H9 (cell line): ENCODE measurements at regions not wholly inside any gene's neighbourhood (a gene's known extent, or its start where the extent isn't known, plus 50 kb on each side); places are given as distances from the start of the nearest gene placed in this dataset.

Experiments used
- DNase-seq: peaks from one replicate; pipeline ENCODE4 v3.0.0-alpha.2; 2017
- H2AFZ ChIP-seq: one replicate; pipeline ENCODE4 v1.6.1; 2013; ENCODE audit warnings: mild to moderate bottlenecking, low read length, control low read depth, moderate library complexity
- H2AK5ac ChIP-seq: 2 replicates; pipeline ENCODE4 v1.6.1; 2013; ENCODE audit warnings: low read length, control low read depth, mixed read lengths; ENCODE audit not compliant: insufficient read length
- H2BK120ac ChIP-seq: one replicate; pipeline ENCODE4 v1.6.1; 2013; ENCODE audit warnings: low read depth, mild to moderate bottlenecking, low read length, control low read depth, inconsistent platforms; ENCODE audit not compliant: poor library complexity, severe bottlenecking
- H2BK12ac ChIP-seq: 2 replicates; pipeline ENCODE4 v1.6.1; 2013; ENCODE audit warnings: low read length, control low read depth, mixed read lengths, low read depth; ENCODE audit not compliant: insufficient read length
- H2BK15ac ChIP-seq: 2 replicates; pipeline ENCODE4 v1.6.1; 2013; ENCODE audit warnings: low read depth, low read length, control low read depth
- H2BK20ac ChIP-seq: one replicate; pipeline ENCODE4 v1.6.1; 2013; ENCODE audit warnings: low read depth, mild to moderate bottlenecking, low read length, control low read depth, inconsistent platforms; ENCODE audit not compliant: poor library complexity, severe bottlenecking
- H2BK5ac ChIP-seq: 2 replicates; pipeline ENCODE4 v1.6.1; 2013; ENCODE audit warnings: low read length, control low read depth, mixed read lengths; ENCODE audit not compliant: insufficient read length
- H3K14ac ChIP-seq: 2 replicates; pipeline ENCODE4 v1.6.1; 2013; ENCODE audit warnings: low read length, control low read depth; ENCODE audit not compliant: insufficient read depth
- H3K18ac ChIP-seq: 2 replicates; pipeline ENCODE4 v1.6.1; 2013; ENCODE audit warnings: low read depth, mild to moderate bottlenecking, mixed read lengths, low read length, control low read depth; ENCODE audit not compliant: insufficient read length
- H3K23ac ChIP-seq: 2 replicates; pipeline ENCODE4 v1.6.1; 2013; ENCODE audit warnings: low read length, control low read depth, mixed read lengths, low read depth; ENCODE audit not compliant: insufficient read length
- H3K23me2 ChIP-seq: 2 replicates; pipeline ENCODE4 v1.6.1; 2013; ENCODE audit warnings: low read depth, mild to moderate bottlenecking, mixed read lengths, low read length, control low read depth; ENCODE audit not compliant: insufficient read length, poor library complexity, severe bottlenecking
- H3K27ac ChIP-seq: 2 replicates; pipeline ENCODE4 v1.5.1; 2013; ENCODE audit warnings: low read length, control low read depth, mixed read lengths, low read depth; ENCODE audit not compliant: insufficient read length
- H3K27me3 ChIP-seq: 2 replicates; pipeline ENCODE4 v1.6.1; 2013; ENCODE audit warnings: low read length, control low read depth, inconsistent platforms; ENCODE audit not compliant: insufficient read depth
- H3K4ac ChIP-seq: 2 replicates; pipeline ENCODE4 v1.6.1; 2013; ENCODE audit warnings: low read depth, mild to moderate bottlenecking, control low read depth, inconsistent platforms, low read length, moderate library complexity
- H3K4me1 ChIP-seq: 2 replicates; pipeline ENCODE4 v1.6.1; 2013; ENCODE audit warnings: low read length, control low read depth, inconsistent platforms; ENCODE audit not compliant: insufficient read depth
- H3K4me2 ChIP-seq: 2 replicates; pipeline ENCODE4 v1.6.1; 2013; ENCODE audit warnings: low read length, control low read depth, mixed read lengths; ENCODE audit not compliant: insufficient read length, insufficient read depth
- H3K56ac ChIP-seq: 2 replicates; pipeline ENCODE4 v1.6.1; 2013; ENCODE audit warnings: low read depth, mild to moderate bottlenecking, mixed read lengths, low read length, control low read depth; ENCODE audit not compliant: insufficient read length
- H3K79me1 ChIP-seq: 2 replicates; pipeline ENCODE4 v1.6.1; 2013; ENCODE audit warnings: low read depth, mild to moderate bottlenecking, moderate library complexity, low read length, control low read depth, inconsistent platforms; ENCODE audit not compliant: insufficient read depth, poor library complexity, severe bottlenecking
- H3K79me2 ChIP-seq: 2 replicates; pipeline ENCODE4 v1.6.1; 2013; ENCODE audit warnings: low read length, control low read depth, inconsistent platforms; ENCODE audit not compliant: insufficient read depth
- H3K9ac ChIP-seq: 2 replicates; pipeline ENCODE4 v1.6.1; 2013; ENCODE audit warnings: low read length, control low read depth, mixed read lengths; ENCODE audit not compliant: insufficient read length; ENCODE audit errors: extremely low read depth
- H3K9me3 ChIP-seq: one replicate; pipeline ENCODE4 v1.6.1; 2013; ENCODE audit warnings: low read depth, low read length, inconsistent platforms; ENCODE audit not compliant: control insufficient read depth
- H3T11ph ChIP-seq: one replicate; pipeline ENCODE4 v1.6.1; 2013; ENCODE audit warnings: mild to moderate bottlenecking, low read length, control low read depth, inconsistent platforms
- H4K20me1 ChIP-seq: one replicate; pipeline ENCODE4 v1.6.1; 2013; ENCODE audit not compliant: control insufficient read depth, insufficient read length, insufficient read depth
- H4K5ac ChIP-seq: 2 replicates; pipeline ENCODE4 v1.6.1; 2013; ENCODE audit warnings: low read depth, mild to moderate bottlenecking, mixed read lengths, low read length, control low read depth; ENCODE audit not compliant: insufficient read length
- H4K8ac ChIP-seq: replicated peaks from 2 replicates; pipeline ENCODE4 v1.6.1; 2013; ENCODE audit warnings: low read length, control low read depth, mixed read lengths, low read depth; ENCODE audit not compliant: insufficient read length
- H4K91ac ChIP-seq: 2 replicates; pipeline ENCODE4 v1.6.1; 2013; ENCODE audit warnings: low read depth, mild to moderate bottlenecking, moderate library complexity, mixed read lengths, low read length, control low read depth; ENCODE audit not compliant: insufficient read length
- H3K27ac Mint-ChIP-seq, 3 experiments: 2 replicates in 2 of 3; 3 replicates in 1 of 3; pipeline ENCODE4 v1.8.0; 2020 to 2021; ENCODE audit warnings: mixed read lengths in 3 of 3, mild to moderate bottlenecking in 1 of 3, moderate library complexity in 1 of 3
- H3K27me3 Mint-ChIP-seq: 2 replicates; pipeline ENCODE4 v1.8.0; 2021; ENCODE audit warnings: low read depth, mild to moderate bottlenecking, moderate library complexity, mixed read lengths
- H3K36me3 Mint-ChIP-seq, 3 experiments: 2 replicates in 2 of 3; 3 replicates in 1 of 3; pipeline ENCODE4 v1.8.0; 2020 to 2021; ENCODE audit warnings: low read depth in 3 of 3, mixed read lengths in 3 of 3; ENCODE audit not compliant: insufficient read depth in 1 of 3
- H3K4me1 Mint-ChIP-seq, 2 experiments: 2 replicates each; pipeline ENCODE4 v1.8.0; 2020; ENCODE audit warnings: mixed read lengths in 2 of 2
- H3K4me3 Mint-ChIP-seq, 2 experiments: 2 replicates in 1 of 2; 3 replicates in 1 of 2; pipeline ENCODE4 v1.8.0; 2020 to 2021; ENCODE audit warnings: mild to moderate bottlenecking in 2 of 2, mixed read lengths in 2 of 2, moderate library complexity in 1 of 2
- H3K9me3 Mint-ChIP-seq, 2 experiments: 2 replicates in 1 of 2; 3 replicates in 1 of 2; pipeline ENCODE4 v1.8.0; 2020; ENCODE audit warnings: mild to moderate bottlenecking in 2 of 2, mixed read lengths in 2 of 2, moderate library complexity in 1 of 2
- CTCF ChIP-seq: fragments of 200-600 bp; sonication (generic); conservative IDR thresholded peaks from 3 replicates; pipeline ENCODE4 v1.8.0; 2021; ENCODE audit warnings: antibody characterized with exemption, mild to moderate bottlenecking
- WGBS: extraction: QIAGEN DNeasy Blood & Tissue Kit; methylation state at CpG from one replicate; pipeline ENCODE4 v1.1.7; 2013; ENCODE audit warnings: missing lambda C conversion rate, low lambda C conversion rate, mixed read lengths; ENCODE audit not compliant: insufficient read length; ENCODE audit errors: extremely low coverage; 5-methylcytosine and 5-hydroxymethylcytosine counted together

DNA sequence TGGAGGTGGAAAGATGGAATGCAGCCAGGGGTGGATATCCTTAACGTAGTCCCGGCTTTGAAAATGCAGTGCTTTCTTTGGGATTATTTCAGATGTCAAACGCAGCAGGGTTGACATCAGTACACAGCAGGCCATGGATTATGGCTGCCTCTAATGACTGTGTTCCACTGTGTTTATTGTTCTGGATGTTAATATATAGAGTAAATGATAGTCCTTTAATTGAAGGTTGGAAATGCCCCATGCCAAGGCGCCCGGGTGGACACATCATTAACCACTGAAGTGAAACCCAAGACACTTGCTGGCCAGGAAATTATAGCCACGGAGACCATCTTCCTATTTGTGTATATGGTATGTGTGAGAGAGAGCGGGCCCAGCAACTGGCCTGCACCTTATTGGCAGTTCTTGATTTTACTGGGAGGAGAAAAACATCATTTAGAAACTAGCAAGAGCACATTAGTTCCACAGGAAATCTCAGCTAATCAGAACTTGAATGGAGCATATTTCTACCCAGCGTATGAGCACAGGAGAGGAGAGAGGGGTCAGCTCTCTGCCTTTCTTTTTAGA lies 254.9 kb upstream of the RASGRP1 start:
- H3K9me3 Mint-ChIP-seq, result no peaks in the 10 kb centered on the region
- H4K5ac ChIP-seq, result no peak overlapping the region
- no peak overlapping the region for H3K18ac ChIP-seq
- H3K27ac ChIP-seq, result no peak overlapping the region
- no peaks in the 10 kb centered on the region for H3K79me2 ChIP-seq
- WGBS, result no CpG with 5 or more reads among the region's 8 CpGs
- no peaks in the 10 kb centered on the region for H3K9me3 ChIP-seq
- no peak for TF ChIP-seq CTCF
- peaks cover 13% of the 10 kb centered on the region in 2 experiments for H3K4me1 Mint-ChIP-seq
- no peak overlapping the region for H3K9ac ChIP-seq
- no peaks in the 10 kb centered on the region for H3K23me2 ChIP-seq
- H3K56ac ChIP-seq, result no peak overlapping the region
- H2BK12ac ChIP-seq, result no peak overlapping the region
- H3T11ph ChIP-seq, result no peak overlapping the region
- H2BK120ac ChIP-seq, result no peak overlapping the region
- no peak overlapping the region for H2AK5ac ChIP-seq
- H2BK20ac ChIP-seq, result no peak overlapping the region
- no peak overlapping the region for H2AFZ ChIP-seq
- no peak overlapping the region for H3K23ac ChIP-seq
- no peaks in the 10 kb centered on the region for H3K27me3 ChIP-seq
- no peak overlapping the region for H2BK15ac ChIP-seq
- H2BK5ac ChIP-seq, result no peak overlapping the region
- H3K4me3 Mint-ChIP-seq, result no peak overlapping the region
- no peaks in the 10 kb centered on the region for H3K36me3 Mint-ChIP-seq
- no peak overlapping the region for H4K91ac ChIP-seq
- no peak for DNase-seq
- H3K27ac Mint-ChIP-seq, result no peak overlapping the region
- no peak overlapping the region for H3K4me2 ChIP-seq
- no peaks in the 10 kb centered on the region for H4K20me1 ChIP-seq
- H3K14ac ChIP-seq, result no peak overlapping the region
- H3K4ac ChIP-seq, result no peak overlapping the region
- H3K27me3 Mint-ChIP-seq, result no peaks in the 10 kb centered on the region; the same call in 1 of the 2 replicates
- H3K79me1 ChIP-seq, result no peaks in the 10 kb centered on the region
- no peaks in the 10 kb centered on the region for H3K4me1 ChIP-seq
- no peak overlapping the region for H4K8ac ChIP-seq
